ENCODE measurements at regions not wholly inside any gene's neighbourhood (a gene's known extent, or its start where the extent isn't known, plus 50 kb on each side); places are given as distances from the start of the nearest gene placed in this dataset.

- no peak for TF ChIP-seq CTCF (IDR thresholded peaks at IDR 0.05; ENCODE audit: low read depth, low read length, missing control alignments)
- no peak overlapping the region for H3K4me3 ChIP-seq (ENCODE audit: low read depth, low read length)
- DNase-seq (ENCODE audit: low read depth): no peak
- in situ Hi-C loops (cut with HindIII; ENCODE audit: low sequenced_read_pairs): no loop called here
These were observed 214.6 kb downstream of the PHETA1 start for GRCh38 chr12:111154147-111154834.

- in situ Hi-C loops (cut with HindIII; ENCODE audit: low sequenced_read_pairs): no loop called here
- H3K4me3 ChIP-seq (ENCODE audit: low read depth, low read length): no peak overlapping the region
- no peak for TF ChIP-seq CTCF (IDR thresholded peaks at IDR 0.05; ENCODE audit: low read depth, low read length, missing control alignments)
- DNase-seq (ENCODE audit: low read depth): no peak
These were observed 216.3 kb downstream of the PHETA1 start for GRCh38 chr12:111152561-111152960.

GRCh38 chr12:111150921-111151840 lies 217.7 kb downstream of the PHETA1 start:
- no peak for DNase-seq (ENCODE audit: low read depth)
- no peak for TF ChIP-seq CTCF (IDR thresholded peaks at IDR 0.05; ENCODE audit: low read depth, low read length, missing control alignments)
- no peak overlapping the region for H3K4me3 ChIP-seq (ENCODE audit: low read depth, low read length)
- in situ Hi-C loops (cut with HindIII; ENCODE audit: low sequenced_read_pairs): no loop called here

- TF ChIP-seq CTCF (IDR thresholded peaks at IDR 0.05; ENCODE audit: low read depth, low read length, missing control alignments): no peak
- in situ Hi-C loops (cut with HindIII; ENCODE audit: low sequenced_read_pairs): no loop called here
- H3K4me3 ChIP-seq (ENCODE audit: low read depth, low read length): no peak overlapping the region
- no peak for DNase-seq (ENCODE audit: low read depth)
These were observed 218.5 kb downstream of the PHETA1 start for GRCh38 chr12:111150360-111150759.

- no peak overlapping the region for H3K4me3 ChIP-seq (ENCODE audit: low read depth, low read length)
- no peak for DNase-seq (ENCODE audit: low read depth)
- TF ChIP-seq CTCF (IDR thresholded peaks at IDR 0.05; ENCODE audit: low read depth, low read length, missing control alignments): no peak
- in situ Hi-C loops (cut with HindIII; ENCODE audit: low sequenced_read_pairs): no loop called here
These were observed 219.6 kb downstream of the PHETA1 start for GRCh38 chr12:111149299-111149698.

GRCh38 chr12:111148005-111148404 lies 220.9 kb downstream of the PHETA1 start:
- H3K4me3 ChIP-seq (ENCODE audit: low read depth, low read length): no peak overlapping the region
- in situ Hi-C loops (cut with HindIII; ENCODE audit: low sequenced_read_pairs): no loop called here
- no peak for TF ChIP-seq CTCF (IDR thresholded peaks at IDR 0.05; ENCODE audit: low read depth, low read length, missing control alignments)
- DNase-seq (ENCODE audit: low read depth): no peak

Data from astrocyte of the cerebellum (primary cell).